ENCODE measurements at regions not wholly inside any gene's neighbourhood (a gene's known extent, or its start where the extent isn't known, plus 50 kb on each side); places are given as distances from the start of the nearest gene placed in this dataset.

DNA sequence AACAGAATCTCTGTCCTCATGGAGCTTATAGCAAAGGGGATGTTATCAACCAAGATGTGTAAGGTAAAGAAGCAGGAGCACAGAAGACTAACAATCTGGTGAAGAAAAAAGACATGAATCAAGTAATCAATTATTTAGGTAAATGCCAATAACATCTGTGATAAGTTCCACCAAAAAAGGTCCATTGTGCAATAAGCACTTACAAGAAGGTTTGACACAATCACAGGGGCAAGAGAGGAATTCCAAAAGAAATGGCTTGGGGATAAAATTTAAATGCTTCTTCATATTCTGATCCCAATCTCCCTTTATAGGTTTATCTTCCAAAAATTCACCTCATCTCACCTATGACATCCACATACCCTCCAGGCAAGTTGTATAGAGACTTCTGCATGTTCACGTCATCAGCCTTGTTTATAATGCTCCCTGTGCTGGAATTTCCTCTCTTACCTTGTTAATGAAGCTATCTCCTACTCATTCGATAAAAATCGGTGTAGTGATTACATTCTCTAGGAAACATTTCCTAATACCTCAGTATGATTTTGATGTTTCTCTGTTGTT, 53.6 kb upstream of the DPT start:
- TF ChIP-seq, protein P1, sequence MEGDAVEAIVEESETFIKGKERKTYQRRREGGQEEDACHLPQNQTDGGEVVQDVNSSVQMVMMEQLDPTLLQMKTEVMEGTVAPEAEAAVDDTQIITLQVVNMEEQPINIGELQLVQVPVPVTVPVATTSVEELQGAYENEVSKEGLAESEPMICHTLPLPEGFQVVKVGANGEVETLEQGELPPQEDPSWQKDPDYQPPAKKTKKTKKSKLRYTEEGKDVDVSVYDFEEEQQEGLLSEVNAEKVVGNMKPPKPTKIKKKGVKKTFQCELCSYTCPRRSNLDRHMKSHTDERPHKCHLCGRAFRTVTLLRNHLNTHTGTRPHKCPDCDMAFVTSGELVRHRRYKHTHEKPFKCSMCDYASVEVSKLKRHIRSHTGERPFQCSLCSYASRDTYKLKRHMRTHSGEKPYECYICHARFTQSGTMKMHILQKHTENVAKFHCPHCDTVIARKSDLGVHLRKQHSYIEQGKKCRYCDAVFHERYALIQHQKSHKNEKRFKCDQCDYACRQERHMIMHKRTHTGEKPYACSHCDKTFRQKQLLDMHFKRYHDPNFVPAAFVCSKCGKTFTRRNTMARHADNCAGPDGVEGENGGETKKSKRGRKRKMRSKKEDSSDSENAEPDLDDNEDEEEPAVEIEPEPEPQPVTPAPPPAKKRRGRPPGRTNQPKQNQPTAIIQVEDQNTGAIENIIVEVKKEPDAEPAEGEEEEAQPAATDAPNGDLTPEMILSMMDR (IDR thresholded peaks at IDR 0.05; ENCODE audit: low read length, missing control alignments), result no peak
- DNase-seq (ENCODE audit: low read depth), result no peak
- H3K4me3 ChIP-seq (replicated peaks; ENCODE audit: low read depth, low read length), result no peak overlapping the region

DNA sequence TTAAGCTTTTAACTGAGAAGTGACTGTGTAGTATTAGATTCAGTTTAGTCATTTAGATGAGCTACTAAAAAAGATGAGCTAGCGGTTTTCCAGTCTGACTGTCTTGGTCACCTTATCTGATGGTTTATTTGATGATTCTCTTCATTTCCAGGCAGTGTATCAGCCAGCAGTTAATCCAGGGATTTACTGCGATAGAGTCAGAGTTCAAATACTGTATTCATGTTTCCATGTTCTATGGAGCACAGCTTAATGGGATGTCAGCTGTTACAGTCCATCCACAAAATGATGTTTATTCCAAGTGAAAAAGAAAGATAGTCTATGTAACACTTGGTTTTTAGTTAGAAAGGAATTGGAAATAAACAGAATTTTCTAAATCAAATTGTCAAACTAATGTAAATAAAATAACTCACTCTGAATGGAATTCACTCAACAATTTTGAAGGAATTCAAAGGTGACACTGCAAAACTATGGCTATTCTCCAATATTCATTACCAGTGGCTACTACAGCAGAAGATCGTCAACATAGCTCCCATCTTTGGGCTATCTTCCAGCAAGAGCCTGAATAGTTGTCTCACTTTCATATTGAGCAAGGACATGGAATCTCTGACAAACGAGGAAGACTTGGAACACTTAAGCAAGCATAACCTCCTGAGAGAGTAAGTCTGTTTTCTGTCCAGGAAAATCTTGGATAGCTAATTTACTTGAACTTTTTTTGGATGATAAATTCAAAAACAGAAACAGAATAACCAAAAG, 54.6 kb upstream of the DPT start:
- TF ChIP-seq, protein P1 (IDR thresholded peaks at IDR 0.05; ENCODE audit: low read length, missing control alignments), result no peak
- H3K4me3 ChIP-seq (replicated peaks; ENCODE audit: low read depth, low read length), result no peak overlapping the region
- peak; percentile 63 for DNase-seq (ENCODE audit: low read depth)

DNA sequence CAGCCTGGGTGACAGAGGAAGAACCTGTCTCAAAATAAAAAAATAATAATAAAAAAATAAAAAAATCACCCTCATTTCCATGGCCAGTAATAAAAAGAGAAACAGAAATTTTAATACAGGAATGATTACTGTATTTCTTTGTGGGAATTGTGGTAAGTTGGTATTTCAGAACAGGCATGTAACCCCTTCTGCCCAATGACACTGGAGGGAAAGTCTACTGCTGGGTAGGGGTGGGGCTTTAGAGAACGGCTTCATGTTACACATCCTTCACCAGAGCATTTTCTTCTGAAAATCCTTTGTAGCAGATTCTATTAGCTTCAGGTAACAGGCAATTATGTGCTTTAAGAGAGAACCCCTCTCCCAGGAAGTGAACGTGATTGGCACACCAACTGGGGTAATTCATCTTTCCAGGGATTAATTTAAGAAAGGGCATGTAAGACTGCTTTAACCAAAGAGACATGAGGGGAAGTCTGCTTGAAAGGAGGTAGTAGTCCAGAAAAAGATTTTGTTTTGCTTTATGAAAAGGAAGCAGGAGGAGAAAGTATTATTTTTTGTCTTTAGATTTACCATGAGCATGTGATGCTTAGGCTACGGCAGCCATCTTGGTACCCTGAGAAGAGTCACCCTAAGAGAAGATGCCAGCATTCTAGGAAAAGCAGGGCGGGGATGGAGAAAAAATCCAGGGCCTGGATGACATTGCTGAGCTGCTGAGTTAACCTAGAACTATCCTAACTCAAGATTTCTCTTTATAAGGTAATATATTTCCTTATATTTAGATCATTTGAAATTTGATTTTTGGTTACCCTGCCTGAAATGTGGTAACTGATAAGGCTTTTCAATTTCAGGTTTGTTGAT, 57.7 kb upstream of the DPT start:
- no peak for DNase-seq (ENCODE audit: low read depth)
- TF ChIP-seq, protein P1 (IDR thresholded peaks at IDR 0.05; ENCODE audit: low read length, missing control alignments), result no peak
- no peak overlapping the region for H3K4me3 ChIP-seq (replicated peaks; ENCODE audit: low read depth, low read length)

DNA sequence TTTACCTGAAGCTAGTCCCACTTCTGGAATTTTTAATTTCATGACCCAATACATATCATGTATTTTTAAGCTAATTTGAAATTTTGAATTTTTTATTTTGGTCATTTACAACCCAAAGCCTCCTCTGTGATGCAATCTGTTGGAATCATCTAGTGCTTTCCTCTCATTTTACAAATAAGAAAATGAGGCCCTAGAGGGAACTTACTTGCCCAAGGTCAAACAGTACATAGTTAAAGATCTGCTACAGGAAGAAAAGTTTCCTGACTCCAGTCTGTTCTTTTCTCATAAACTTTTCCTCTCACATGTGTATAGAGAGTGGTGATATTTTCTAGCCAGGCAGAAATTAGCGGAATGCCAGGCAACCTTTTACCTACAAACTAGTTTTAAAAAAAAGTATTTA, 59.3 kb upstream of the DPT start:
- DNase-seq (ENCODE audit: low read depth), result no peak
- no peak overlapping the region for H3K4me3 ChIP-seq (replicated peaks; ENCODE audit: low read depth, low read length)
- TF ChIP-seq, protein P1 (IDR thresholded peaks at IDR 0.05; ENCODE audit: low read length, missing control alignments), result no peak

DNA sequence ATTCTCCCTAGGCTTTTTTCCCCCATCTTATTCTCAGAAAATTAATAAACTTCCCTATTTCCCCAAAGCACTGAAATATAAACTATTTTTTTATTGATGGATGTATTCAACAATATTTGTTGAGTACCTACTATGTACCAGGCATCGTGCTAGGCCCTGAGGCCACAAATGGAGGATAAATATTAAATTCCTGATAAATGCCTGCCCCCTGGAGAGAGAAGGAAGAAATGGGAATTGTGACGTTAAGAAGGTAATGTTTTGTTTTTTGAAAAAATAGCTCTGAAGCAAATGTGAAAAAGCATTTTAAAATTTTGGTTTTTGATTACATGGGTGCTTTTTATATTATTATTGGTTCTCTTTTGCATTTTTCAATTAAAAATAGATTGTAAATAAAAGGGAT, 60.5 kb upstream of the DPT start:
- H3K4me3 ChIP-seq (replicated peaks; ENCODE audit: low read depth, low read length), result no peak overlapping the region
- no peak for DNase-seq (ENCODE audit: low read depth)
- TF ChIP-seq, protein P1 (IDR thresholded peaks at IDR 0.05; ENCODE audit: low read length, missing control alignments), result no peak

DNA sequence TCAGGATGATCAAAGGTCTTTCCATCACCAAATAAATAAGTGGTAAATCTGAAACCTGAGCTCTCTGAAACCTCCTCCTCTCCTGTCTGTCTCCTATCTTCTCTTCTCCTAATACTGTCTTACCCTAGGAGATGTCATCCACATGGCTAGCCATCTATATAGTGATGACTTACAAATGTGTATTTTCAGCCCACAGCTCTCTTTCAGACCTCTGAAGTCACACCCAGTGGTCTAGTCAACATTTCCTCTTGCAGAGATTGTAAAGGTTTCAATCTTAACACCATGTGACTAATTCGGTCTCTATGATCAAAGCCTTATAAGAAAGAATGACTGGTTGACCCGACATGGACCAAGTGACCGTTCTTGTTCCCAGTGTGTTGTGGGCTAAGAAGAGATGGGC, 63.1 kb upstream of the DPT start:
- TF ChIP-seq, protein P1 (IDR thresholded peaks at IDR 0.05; ENCODE audit: low read length, missing control alignments), result no peak
- no peak overlapping the region for H3K4me3 ChIP-seq (replicated peaks; ENCODE audit: low read depth, low read length)

More for the DNA sequence above, 63.1 kb upstream of the DPT start:
- DNase-seq (ENCODE audit: low read depth), result no peak

Data from fibroblast of pulmonary artery (primary cell).